B cell (primary cell): ENCODE measurements at regions not wholly inside any gene's neighbourhood (a gene's known extent, or its start where the extent isn't known, plus 50 kb on each side); places are given as distances from the start of the nearest gene placed in this dataset.

Experiments
- ATAC-seq: fragments of 200-7000 bp; cut with Tn5 transposase; one replicate; pipeline ENCODE4 v1.10.0; 2021; ENCODE audit warnings: low read depth, mild to moderate bottlenecking, moderate number of reproducible peaks, moderate library complexity
- CTCF ChIA-PET: fragments of 350-600 bp; sonication (Branson Sonifier 250); formaldehyde crosslinking; loops from one replicate; lab custom pipeline; 2021; ENCODE audit warnings: antibody characterized with exemption, inconsistent platforms; lab: Charles Lee
- POLR2A ChIA-PET: fragments of 350-600 bp; sonication (Branson Sonifier 250); formaldehyde crosslinking; loops from one replicate; lab custom pipeline; 2021; ENCODE audit warnings: antibody characterized with exemption; lab: Charles Lee
- DNase-seq: peaks from one replicate; pipeline ENCODE4 v3.0.0; 2013
- H2AFZ ChIP-seq: 2 replicates; pipeline ENCODE4 v1.6.1; 2012; ENCODE audit warnings: mild to moderate bottlenecking, low read depth, low read length; ENCODE audit not compliant: insufficient read depth, poor library complexity, severe bottlenecking
- H3K27ac ChIP-seq, 2 donors: 1 replicate in 1 of 2; 2 replicates in 1 of 2; pipeline ENCODE4 v1.5.1; 2012 to 2013; ENCODE audit warnings: low read length in 2 of 2, mild to moderate bottlenecking in 2 of 2, moderate library complexity in 1 of 2
- H3K27me3 ChIP-seq, 4 experiments: fragments of 200-600 bp in 1 of 4; sonication (generic) in 1 of 4; replicated peaks in 1 of 4; 1 replicate in 2 of 4; 2 replicates in 2 of 4; pipeline versions ENCODE4 v1.6.1 to v1.7.0; 2013 to 2016; ENCODE audit warnings: low read length in 3 of 4, mild to moderate bottlenecking in 2 of 4, mixed read lengths in 1 of 4, moderate library complexity in 1 of 4; ENCODE audit not compliant: insufficient read depth in 4 of 4, control insufficient read depth in 3 of 4; ENCODE audit errors: control extremely low read depth in 1 of 4
- H3K36me3 ChIP-seq, 2 experiments: replicated peaks in 1 of 2; 1 replicate in 1 of 2; 2 replicates in 1 of 2; pipeline versions ENCODE4 v1.6.1 to v1.7.1; 2013; ENCODE audit warnings: low read length in 1 of 2; ENCODE audit not compliant: insufficient read depth in 2 of 2, control insufficient read depth in 1 of 2; ENCODE audit errors: control extremely low read depth in 1 of 2, extremely low read depth in 1 of 2
- H3K4me1 ChIP-seq, 2 donors: fragments of 200-600 bp in 1 of 2; sonication (generic) in 1 of 2; 1 replicate in 1 of 2; 2 replicates in 1 of 2; pipeline versions ENCODE4 v1.5.1 to v1.6.1; 2013 to 2017; ENCODE audit warnings: low read length in 2 of 2; ENCODE audit not compliant: control insufficient read depth in 2 of 2, insufficient read depth in 2 of 2
- H3K4me2 ChIP-seq: replicated peaks from 2 replicates; pipeline ENCODE3; 2012; ENCODE audit warnings: mild to moderate bottlenecking, low read depth, low read length; ENCODE audit not compliant: poor library complexity, severe bottlenecking
- H3K4me3 ChIP-seq, 5 experiments: fragments of 200-600 bp in 1 of 5; sonication (generic) in 1 of 5; 1 replicate in 3 of 5; 2 replicates in 2 of 5; pipeline versions ENCODE4 v1.5.1 to v1.7.0; 2011 to 2016; ENCODE audit warnings: low read length in 4 of 5, mild to moderate bottlenecking in 4 of 5, low read depth in 2 of 5, control low read depth in 1 of 5, moderate library complexity in 1 of 5; ENCODE audit not compliant: insufficient read depth in 1 of 5; ENCODE audit errors: control extremely low read depth in 1 of 5, extremely low read depth in 1 of 5
- H3K79me2 ChIP-seq: fragments of 200-600 bp; sonication (generic); one replicate; pipeline ENCODE4 v1.6.0; 2016; ENCODE audit warnings: low read length; ENCODE audit not compliant: control insufficient read depth, insufficient read depth
- H3K9ac ChIP-seq: fragments of 200-600 bp; sonication (generic); 2 replicates; pipeline ENCODE4 v1.6.1; 2017; ENCODE audit warnings: mild to moderate bottlenecking, low read length, moderate library complexity
- H3K9me3 ChIP-seq, 3 donors: one replicate each; pipeline versions ENCODE4 v1.6.1 to v1.7.1; 2013; ENCODE audit warnings: low read length in 2 of 3; ENCODE audit not compliant: control insufficient read depth in 2 of 3, insufficient read depth in 1 of 3; ENCODE audit errors: control extremely low read depth in 1 of 3
- H4K20me1 ChIP-seq: 2 replicates; pipeline ENCODE4 v1.6.0; 2012; ENCODE audit warnings: mild to moderate bottlenecking, low read length; ENCODE audit not compliant: insufficient read depth, control insufficient read depth, poor library complexity, severe bottlenecking
- H3K27ac Mint-ChIP-seq: one replicate; pipeline ENCODE4 v1.8.0; 2021; ENCODE audit warnings: mixed read lengths
- H3K27me3 Mint-ChIP-seq: one replicate; pipeline ENCODE4 v1.8.0; 2021; ENCODE audit warnings: mixed read lengths
- H3K4me1 Mint-ChIP-seq: one replicate; pipeline ENCODE4 v1.8.0; 2021; ENCODE audit warnings: mixed read lengths
- H3K4me3 Mint-ChIP-seq: one replicate; pipeline ENCODE4 v1.8.0; 2021; ENCODE audit warnings: mixed read lengths
- H3K9me3 Mint-ChIP-seq: one replicate; pipeline ENCODE4 v1.8.0; 2022; ENCODE audit warnings: mixed read lengths; ENCODE audit not compliant: insufficient read depth
- EZH2 ChIP-seq: IDR thresholded peaks from 2 replicates; pipeline ENCODE4 v1.6.1; 2012; ENCODE audit warnings: borderline replicate concordance, low read depth, mild to moderate bottlenecking, moderate library complexity, low read length; ENCODE audit not compliant: insufficient read depth, poor library complexity, severe bottlenecking
- WGBS: methylation state at CpG from one replicate; pipeline ENCODE4 v1.1.5; 2013; ENCODE audit warnings: missing lambda C conversion rate; ENCODE audit not compliant: insufficient coverage; 5-methylcytosine and 5-hydroxymethylcytosine counted together
- intact Hi-C: fragments of 100-400 bp; cut with micrococcal nuclease; formaldehyde crosslinking; loops from one replicate; pipeline ENCODE4 v1.10.0; 2022
- TF ChIP-seq, protein P1 (sequence below): fragments of 200-600 bp; IDR thresholded peaks from one replicate; pipeline ENCODE4 v1.8.0; 2022; ENCODE audit warnings: antibody characterized with exemption, mild to moderate bottlenecking

DNA sequence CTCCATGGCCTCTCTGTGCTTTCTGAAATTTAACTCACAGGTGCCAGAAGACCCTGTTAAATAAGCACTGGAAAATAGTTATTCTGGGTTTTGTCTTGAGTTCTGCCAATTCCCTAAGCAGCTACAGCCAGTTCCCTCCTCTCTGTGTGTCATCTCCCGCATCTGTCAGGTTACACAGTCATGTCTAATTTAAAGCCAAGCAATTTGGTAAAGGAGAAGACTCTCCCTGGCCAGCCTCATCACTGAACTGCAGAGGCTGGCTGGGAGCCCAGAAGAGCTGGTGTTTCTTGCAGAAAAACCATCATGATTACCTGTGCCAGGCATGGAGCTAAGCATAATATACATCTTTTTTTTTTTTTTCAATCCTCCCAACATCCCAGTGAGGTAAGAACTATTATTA, 141.3 kb upstream of the ZNF366 start:
- Histone ChIP-seq H3K27ac (no peak overlapping the region), H4K20me1 (no peaks in the 10 kb centered on the region), H3K4me1 (no peaks in the 10 kb centered on the region), H2AFZ (no peak overlapping the region), H3K9me3 (no peaks in the 10 kb centered on the region), H3K79me2 (no peaks in the 10 kb centered on the region), H3K27me3 (peaks cover 0 to 5% (median 0%) of the 10 kb centered on the region in 4 experiments), H3K4me3 (no peak overlapping the region), H3K36me3 (no peaks in the 10 kb centered on the region), H3K9ac (no peak overlapping the region), H3K4me2 (no peak overlapping the region)
- Mint-ChIP-seq H3K27me3 (peaks cover 4% of the 10 kb centered on the region), H3K4me1 (no peaks in the 10 kb centered on the region), H3K4me3 (no peak overlapping the region), H3K27ac (no peak overlapping the region), H3K9me3 (no peaks in the 10 kb centered on the region)
- TF ChIP-seq EZH2 = no peak
- TF ChIP-seq, protein P1, sequence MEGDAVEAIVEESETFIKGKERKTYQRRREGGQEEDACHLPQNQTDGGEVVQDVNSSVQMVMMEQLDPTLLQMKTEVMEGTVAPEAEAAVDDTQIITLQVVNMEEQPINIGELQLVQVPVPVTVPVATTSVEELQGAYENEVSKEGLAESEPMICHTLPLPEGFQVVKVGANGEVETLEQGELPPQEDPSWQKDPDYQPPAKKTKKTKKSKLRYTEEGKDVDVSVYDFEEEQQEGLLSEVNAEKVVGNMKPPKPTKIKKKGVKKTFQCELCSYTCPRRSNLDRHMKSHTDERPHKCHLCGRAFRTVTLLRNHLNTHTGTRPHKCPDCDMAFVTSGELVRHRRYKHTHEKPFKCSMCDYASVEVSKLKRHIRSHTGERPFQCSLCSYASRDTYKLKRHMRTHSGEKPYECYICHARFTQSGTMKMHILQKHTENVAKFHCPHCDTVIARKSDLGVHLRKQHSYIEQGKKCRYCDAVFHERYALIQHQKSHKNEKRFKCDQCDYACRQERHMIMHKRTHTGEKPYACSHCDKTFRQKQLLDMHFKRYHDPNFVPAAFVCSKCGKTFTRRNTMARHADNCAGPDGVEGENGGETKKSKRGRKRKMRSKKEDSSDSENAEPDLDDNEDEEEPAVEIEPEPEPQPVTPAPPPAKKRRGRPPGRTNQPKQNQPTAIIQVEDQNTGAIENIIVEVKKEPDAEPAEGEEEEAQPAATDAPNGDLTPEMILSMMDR = no peak
- CTCF ChIA-PET = no interaction called here
- POLR2A ChIA-PET = no interaction called here
- ATAC-seq (no peak), DNase-seq (no peak)
- intact Hi-C loops = no loop called here
- WGBS = no CpG with 5 or more reads among the region's 1 CpG

DNA sequence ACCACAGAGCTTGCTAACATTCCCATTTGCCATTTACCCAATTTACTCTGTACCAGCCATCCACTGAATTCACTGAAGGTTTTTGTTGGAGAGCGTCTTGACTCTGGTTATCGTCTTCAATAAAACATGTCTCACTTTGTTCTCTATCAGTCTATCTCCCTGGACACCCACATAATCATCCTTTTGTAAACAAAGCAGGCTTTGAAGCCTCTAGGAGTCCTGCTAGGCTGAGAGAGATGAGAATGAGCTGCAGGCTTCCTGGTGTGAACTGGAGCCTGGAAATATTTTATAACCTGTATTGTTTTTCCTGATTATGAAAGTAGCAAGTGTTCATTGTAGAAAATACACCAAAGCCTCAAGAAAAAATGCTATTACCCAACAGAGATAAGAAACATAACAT, 140.6 kb upstream of the ZNF366 start:
- Mint-ChIP-seq H3K4me1 (no peaks in the 10 kb centered on the region), H3K27ac (no peak overlapping the region), H3K9me3 (no peaks in the 10 kb centered on the region), H3K4me3 (no peak overlapping the region), H3K27me3 (peaks cover 4% of the 10 kb centered on the region)
- H3K36me3 ChIP-seq = no peaks in the 10 kb centered on the region
- TF ChIP-seq, protein P1 = no peak
- no peak for TF ChIP-seq EZH2
- no peak overlapping the region for H3K4me3 ChIP-seq
- ATAC-seq (no peak), DNase-seq (no peak)
- H3K4me1 ChIP-seq = no peaks in the 10 kb centered on the region
- H2AFZ ChIP-seq = no peak overlapping the region
- H3K9me3 ChIP-seq = no peaks in the 10 kb centered on the region
- H3K4me2 ChIP-seq = no peak overlapping the region
- no peak overlapping the region for H3K27ac ChIP-seq
- H3K27me3 ChIP-seq = peaks cover 0 to 5% (median 0%) of the 10 kb centered on the region in 4 experiments
- CTCF ChIA-PET = no interaction called here
- POLR2A ChIA-PET = no interaction called here
- H4K20me1 ChIP-seq = no peaks in the 10 kb centered on the region
- no peaks in the 10 kb centered on the region for H3K79me2 ChIP-seq
- intact Hi-C loops = no loop called here
- no peak overlapping the region for H3K9ac ChIP-seq
- WGBS = no CpG with 5 or more reads among the region's 2 CpGs
